ENCODE measurements at regions not wholly inside any gene's neighbourhood (a gene's known extent, or its start where the extent isn't known, plus 50 kb on each side); places are given as distances from the start of the nearest gene placed in this dataset.
A peak's percentile ranks its signal among the peaks of the same experiment; 100 is the strongest.

DNA sequence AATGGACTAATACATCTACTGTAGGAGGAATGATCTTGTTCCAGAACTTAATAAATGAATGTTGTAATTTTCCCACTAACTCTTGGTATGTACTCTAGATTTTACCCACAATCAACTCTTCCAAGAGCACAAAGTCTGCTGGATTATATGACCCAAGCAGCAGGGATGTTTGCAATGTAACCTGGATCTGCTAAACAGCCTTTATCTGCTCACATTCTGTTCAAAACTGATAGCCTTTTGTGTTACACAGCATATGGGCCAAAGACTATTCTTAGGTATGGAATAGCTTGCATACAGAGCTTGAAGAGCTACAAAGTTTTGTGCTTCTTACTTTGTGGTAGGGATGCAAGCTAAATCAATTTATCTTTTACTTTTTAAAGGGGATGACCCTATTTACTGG, 213.7 kb upstream of the DCN start:
- DNase-seq (ENCODE audit: low read depth), result no peak

DNA sequence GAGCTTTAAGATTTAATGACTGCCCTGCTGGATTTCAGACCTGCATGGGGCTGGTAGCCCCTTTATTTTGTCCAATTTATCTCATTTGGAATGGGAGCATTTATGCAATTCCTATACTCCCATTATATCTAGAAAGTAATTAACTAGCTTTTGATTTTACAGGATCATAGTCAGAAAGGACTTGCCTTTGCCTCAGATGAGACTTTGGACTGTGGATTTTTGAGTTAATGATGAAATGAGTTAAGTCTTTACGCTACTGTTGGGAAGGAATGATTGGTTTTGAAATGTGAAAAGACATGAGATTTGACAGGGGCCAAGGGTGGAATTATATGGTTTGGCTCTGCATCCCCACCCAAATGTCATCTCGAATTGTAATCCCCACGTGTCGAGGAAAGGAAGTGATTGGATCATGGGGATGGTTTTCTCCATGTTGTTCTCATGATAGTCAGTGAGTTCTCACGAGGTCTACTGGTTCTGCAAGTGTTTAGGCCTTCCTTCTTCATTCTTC, 213.1 kb upstream of the DCN start:
- no peak for DNase-seq (ENCODE audit: low read depth)

DNA sequence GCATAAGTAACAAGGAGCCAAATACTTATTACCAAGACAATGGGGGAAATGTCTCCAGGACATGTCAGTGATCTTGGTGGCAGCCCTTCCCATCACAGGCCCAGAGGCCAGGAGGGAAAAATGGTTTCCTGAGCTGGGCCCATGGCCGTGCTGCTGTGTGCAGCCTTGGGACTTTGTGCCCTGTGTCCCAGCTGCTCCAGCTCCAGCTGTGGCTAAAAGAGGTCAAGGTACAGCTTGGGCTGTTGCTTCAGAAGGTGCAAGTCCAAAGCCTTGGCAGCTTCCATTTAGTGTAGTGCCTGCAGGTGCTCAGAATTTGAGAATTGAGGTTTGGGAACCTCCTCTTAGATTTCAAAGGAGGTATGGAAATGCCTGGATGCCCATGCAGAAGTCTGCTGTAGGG, 212.3 kb upstream of the DCN start:
- DNase-seq (ENCODE audit: low read depth), result no peak

DNA sequence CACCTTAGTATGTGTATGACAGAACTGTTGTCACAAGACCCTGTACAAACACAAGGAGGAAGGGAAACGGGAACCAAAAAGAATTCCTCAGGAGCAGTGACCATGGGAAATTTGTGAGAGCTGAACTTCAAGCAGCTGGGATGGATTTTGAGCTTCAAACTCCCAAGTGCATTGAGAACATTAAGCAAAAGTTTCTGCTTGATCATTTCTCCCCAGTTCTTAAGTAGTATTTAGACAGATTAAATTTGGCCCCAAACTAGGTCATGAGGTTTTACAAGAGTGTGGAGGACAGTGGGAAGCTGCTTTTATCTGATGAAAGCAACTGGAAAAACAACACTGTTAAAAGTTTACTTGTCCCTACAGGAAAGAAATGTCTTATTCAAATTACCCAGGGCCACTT, 206.0 kb upstream of the DCN start:
- no peak for DNase-seq (ENCODE audit: low read depth)

DNA sequence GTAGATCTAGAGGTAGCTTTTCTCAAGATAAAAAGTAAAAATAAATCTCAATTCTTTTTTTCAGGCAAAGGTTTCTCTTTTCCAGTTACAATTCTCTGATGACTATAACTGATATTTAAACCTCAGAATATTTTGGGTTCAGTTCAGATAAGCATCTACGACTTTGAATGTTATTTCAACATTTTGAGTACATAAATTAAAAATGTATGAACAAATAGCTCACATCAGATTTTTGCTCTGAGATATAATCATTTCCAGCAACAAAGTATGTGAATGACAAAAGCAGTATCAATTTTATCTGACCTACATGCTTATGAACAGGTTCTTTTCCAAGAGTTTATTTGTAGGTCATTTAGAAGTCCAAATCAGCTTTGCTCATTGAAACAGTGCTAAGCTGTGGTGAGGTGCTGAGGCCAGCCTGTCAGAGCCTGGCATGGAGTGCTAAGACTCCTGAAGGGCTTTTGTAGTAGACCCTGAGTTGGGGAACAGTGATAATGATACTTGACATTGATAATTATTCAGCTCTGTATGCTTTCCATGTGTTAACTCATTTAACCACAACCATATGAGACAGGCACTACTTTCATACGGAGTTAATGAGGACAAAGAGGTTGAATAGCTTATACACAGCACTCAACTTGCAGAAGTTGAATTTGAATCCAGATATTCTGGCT, 205.0 kb upstream of the DCN start:
- DNase-seq (ENCODE audit: low read depth), result no peak

DNA sequence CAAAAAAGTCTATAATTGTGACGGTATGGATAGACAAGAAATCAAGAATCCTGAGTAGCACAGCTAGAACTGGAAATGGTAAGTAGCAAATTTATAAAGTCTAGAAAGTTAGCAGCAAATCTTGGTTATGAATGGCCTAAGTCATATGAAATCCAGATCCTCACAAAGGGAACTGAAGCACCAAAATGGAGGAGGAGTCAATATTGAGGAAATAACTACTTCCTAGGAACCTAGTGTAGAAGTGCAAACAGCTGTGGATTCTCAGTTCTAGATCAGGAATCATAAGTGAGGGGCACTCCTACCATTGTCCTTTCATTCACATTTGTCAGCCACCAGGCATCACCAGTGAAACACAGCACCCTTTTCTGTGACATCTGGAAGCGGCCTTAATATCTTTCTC, 202.2 kb upstream of the DCN start:
- DNase-seq (ENCODE audit: low read depth), result no peak

DNA sequence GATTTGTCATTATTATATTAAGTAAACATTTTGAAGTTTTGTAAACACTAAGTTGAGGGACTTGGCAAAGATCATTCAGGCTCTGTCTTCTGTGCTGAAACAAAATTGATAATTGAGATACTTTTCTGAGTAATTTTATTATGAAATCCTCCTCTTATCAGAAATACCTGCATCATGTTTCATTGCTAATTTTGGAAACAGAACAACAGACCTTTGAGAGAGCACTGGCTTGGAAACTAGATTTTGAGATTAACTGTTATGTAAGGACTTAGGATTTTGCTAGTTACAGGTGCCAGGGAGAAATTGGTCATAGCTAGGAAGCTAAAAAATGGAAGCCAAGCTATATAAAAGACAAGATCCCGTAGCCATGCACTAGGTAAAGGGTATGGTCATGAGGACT, 201.7 kb upstream of the DCN start:
- no peak for DNase-seq (ENCODE audit: low read depth)

DNA sequence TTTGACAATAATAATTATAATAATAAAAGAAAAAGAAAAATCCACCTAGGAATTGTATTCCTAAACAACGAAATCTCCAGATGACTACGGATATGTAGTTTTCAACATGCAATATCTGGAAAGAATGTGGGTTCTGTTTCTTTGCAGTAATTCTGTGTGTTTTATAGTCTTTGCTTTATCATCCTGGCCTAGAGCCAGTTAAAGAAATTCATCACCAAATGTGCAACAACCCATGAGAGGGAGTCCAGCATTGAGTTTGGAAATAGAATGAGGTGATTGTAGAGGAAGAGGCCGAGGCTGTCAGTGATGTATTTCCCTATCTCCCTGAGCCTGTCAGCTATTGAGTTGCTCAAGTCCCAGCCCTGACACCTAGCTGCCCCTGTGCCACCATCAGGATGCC, 200.5 kb upstream of the DCN start:
- no peak for DNase-seq (ENCODE audit: low read depth)

DNA sequence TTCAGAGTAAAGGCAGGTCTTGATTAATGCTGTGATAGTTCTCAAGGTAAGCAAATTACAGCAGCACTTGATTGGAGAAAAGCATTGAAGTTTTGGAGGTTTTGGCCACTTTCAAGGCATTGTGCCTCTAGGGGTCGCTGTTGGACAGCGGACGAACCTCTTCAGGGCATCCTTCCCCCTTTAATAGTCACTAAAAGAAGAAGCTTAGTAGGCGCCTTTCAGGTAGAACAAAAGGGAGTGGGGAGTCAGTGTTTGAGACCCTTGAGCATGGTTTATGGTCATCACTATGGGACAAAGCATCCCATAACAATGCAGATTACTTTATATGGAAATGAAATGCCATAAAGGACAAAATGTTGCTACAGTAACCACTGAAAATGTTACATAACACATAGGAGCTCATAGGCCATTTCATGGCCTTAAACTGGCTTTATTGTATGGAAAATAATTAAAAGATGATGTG, 199.5 kb upstream of the DCN start:
- DNase-seq (ENCODE audit: low read depth), result peak; percentile 69

DNA sequence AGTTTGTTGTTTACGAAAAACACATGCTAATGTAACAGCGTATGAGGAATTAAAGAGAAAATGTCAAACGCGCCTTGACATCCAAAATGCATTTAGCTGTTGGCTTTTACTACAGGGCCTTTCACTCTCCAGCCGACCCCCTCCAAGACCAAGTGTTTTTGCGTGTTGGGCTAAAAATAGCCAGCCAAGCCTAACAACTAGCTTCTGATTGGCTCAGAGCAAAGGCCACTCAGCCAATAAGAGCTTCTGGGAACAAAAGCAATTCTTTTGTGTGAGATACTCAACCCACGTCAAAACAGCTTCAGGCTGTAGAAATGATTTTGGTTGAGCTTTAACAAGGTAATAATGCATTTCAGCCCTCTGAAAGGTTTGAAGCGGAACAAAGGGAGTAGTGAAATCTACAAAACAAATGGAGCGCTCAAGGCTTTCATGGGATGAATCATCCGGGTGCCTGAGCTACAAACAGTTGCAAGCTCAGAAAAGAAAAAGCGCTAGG, 198.7 kb upstream of the DCN start:
- peak; percentile 74 for DNase-seq (ENCODE audit: low read depth)

DNA sequence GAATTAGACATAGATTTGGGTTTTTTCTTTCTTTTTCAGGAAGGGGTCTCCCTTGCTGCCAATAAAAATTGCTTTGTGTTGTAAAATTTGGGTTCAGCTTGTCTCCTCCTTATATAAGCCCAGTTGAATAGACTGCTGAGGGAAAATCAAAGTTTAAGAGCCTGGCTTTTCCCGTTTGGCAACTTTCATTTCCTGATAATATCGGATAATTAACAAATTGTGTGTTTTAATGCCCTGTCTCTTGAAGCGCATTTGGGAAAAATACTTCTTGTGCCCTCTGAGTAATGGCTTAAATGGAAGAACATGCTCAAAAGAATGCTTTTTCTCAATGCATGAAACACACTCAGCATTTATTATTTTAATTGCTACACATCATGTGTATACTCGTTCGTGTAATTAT, 198.0 kb upstream of the DCN start:
- DNase-seq (ENCODE audit: low read depth), result no peak

DNA sequence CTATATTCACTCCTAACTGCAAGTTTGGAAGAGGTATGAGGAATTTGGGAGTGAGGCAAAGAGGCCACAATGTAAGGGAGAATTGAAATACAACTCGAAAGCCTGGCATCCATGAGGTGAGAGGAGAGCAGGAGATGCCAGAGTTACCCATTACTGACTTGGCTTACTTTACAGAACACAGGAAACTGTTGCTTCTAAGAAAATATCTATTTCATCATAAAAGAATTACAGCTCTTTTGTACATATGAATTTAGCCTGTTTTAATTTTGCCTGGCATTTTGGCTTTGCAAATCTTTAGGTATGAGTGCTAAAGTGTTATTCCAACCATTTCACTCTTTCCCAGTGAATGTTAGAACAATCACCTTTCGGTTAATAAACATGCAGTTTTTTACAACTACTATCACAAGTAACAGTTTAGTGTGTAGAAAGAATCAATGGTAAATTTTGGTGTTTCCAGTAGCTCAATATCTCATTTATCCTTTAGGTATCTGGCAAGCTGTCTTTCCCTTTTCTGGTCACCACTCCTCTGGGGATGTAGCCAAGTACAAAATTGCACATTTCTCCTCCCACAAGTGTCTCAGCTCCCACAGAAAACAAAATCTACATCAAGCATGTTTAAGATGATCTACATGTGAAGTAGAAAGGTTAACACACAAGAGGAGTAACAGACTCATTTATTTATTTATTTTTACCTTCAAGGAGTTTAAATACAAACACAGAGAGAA, 196.6 kb upstream of the DCN start:
- no peak for DNase-seq (ENCODE audit: low read depth)

DNA sequence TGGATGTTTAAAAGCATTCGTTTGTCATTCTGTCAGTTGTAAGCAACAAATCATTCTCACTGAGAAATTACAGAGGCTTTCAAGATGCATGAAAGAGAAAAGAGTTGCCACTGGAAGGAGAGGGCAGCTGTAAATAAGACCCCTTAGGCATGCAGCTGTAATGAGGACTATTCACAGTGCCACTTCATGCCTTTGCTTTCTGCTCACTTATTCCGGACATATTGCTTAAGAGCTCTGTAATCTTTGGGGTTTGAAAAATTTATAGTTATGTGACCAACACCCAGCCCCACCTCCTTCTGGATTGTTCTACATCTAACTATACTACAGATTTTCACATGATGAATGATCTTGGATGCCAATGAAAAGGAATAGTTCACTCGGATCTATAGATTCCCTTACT, 194.8 kb upstream of the DCN start:
- no peak for DNase-seq (ENCODE audit: low read depth)

DNA sequence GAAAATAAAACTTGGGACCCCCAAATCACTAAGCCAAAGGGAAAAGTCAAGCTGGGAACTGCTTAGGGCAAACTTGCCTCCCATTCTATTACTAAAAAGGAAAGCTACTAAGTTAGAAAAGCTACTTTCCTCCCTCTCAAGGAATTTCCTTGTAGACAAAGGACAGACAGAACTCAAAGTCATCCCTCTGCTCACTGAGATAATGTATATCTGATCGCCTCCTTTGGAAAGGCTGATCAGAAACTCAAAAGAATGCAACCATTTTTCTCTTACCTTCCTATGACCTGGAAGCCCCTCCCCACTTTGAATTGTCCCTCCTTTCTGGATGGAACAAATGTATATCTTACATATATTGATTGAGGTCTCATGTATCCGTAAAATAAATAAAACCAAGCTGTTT, 190.5 kb upstream of the DCN start:
- no peak for DNase-seq (ENCODE audit: low read depth)

DNA sequence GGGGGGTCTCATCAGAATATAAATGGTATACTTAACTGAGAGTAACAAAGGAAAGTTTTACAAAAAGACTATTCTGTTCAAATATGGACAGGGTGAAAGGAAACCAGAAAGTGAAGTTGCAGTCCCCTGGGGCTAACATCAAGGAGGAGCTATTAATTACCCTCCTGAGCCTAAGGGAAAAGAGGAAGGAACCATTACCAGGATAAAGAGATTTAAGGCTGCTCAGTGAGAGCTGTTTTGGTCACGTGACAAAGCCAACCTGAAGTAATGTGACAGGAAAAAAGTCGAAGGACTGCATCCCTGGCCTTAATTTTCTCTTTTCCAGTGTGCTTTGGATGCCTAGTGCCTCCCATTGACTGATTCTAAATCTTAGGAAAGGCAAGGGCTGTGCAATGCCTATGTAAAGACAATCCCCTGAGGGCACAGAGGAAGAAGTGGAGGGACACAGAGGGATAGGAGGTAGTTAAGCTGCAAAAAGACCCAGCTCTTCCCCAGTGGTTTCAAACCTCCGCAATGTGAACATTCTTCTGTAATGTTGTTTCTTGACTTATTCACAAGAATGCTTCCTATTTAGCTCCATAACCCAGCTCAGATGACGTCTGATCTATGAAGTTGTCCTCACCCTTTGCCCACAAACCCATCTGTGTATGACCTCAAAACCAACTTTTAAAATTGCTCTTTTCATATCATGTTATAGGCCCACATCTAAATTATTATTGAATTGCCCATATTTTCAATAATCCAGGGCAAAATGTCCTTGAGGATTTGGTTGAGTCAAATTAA, 187.7 kb upstream of the DCN start:
- DNase-seq (ENCODE audit: low read depth), result no peak

DNA sequence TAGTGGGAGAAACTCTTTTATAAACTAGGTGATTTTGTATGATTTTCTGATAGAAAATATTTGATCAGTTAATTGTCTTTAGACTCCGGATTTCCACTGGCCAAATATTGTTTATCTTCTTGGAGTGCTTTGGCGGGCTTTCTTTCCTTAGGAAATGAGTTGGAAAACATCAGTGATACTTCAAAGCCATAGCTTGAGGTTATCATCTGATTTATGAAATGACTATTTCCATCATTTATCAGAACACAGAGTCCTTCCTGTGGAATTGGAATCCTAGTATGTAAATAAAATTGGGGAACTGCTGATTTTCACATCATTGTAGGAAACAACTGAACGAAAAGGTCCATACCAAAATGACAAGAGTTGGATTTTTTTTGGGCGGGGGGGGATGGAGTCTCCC, 186.0 kb upstream of the DCN start:
- no peak for DNase-seq (ENCODE audit: low read depth)

DNA sequence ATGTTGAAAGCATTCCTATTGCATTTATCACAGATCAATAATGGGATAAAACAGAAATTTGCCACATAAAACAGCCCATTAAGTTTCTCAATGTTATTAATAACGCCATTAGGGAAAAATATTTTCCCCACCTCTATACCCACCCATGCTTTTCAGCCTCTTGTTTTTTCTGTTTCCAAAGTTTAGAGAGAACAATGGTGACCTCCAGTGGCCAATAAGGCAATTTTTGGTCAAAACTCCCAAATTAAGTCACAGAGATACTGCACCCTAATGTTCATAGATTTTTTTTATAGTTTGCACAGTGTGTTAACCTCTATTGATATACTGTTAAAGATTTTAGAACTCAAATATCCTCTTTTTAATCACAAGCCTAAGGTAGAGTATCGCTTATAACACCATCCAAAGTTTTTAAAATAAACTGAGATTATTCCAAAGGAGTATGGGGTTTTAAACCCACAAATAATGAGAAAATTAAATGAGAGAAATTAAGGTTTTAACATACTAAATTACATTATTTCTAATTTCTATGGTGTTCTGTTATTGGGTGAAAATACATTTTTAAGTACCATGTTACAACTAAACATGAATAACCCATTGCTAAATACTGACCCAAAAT, 184.7 kb upstream of the DCN start:
- DNase-seq (ENCODE audit: low read depth), result peak; percentile 23

DNA sequence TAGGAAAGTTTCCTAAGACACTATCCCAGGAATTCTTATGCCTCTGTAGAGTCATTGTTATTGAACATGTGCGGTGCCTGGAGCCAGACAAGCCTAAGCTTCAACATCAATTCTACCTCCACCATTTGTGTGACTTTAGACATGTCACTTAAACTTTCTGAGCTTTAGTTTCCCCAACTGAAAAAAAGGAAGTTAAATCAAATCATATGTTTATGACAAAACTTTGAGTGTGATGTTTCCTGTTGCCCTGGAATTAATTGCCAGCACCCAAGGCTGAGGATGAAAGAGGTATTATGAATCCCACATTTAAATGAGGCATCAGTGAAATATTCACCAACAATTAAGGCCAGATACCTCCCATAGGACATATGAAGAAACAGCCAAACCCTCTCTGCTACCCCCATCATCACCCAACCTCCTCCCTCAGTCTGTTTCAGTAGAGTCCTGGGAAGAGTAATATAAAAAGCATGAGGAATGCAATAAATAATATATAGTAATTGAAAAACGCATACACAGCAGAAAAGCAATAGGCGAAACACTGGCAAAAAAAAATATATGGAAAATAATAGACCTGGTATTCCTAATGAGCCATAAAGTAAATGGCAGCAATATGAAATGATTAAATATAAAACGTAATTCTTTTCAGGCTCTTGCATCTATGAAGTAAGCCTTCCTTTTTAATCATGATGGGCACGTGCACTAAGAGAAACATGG, 182.0 kb upstream of the DCN start:
- DNase-seq (ENCODE audit: low read depth), result no peak

DNA sequence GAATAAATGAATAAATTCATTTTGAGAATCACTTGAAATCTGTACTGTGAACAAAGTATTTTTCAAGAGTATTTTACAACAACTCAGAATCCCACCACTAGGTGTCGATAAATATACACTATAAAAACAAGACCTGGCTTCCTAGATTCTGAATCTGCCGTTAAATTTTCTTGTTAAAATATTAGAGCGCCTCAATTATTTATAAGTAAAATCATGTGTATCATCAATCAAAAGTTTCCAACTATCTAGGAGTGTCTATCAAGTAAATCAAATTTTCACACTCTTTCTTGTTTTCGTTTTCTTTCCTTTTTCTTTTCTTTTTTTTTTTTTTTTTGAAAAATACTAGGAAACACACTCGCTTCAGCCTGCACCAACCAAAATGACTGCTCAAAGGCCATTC, 179.2 kb upstream of the DCN start:
- peak; percentile 45 for DNase-seq (ENCODE audit: low read depth)

DNA sequence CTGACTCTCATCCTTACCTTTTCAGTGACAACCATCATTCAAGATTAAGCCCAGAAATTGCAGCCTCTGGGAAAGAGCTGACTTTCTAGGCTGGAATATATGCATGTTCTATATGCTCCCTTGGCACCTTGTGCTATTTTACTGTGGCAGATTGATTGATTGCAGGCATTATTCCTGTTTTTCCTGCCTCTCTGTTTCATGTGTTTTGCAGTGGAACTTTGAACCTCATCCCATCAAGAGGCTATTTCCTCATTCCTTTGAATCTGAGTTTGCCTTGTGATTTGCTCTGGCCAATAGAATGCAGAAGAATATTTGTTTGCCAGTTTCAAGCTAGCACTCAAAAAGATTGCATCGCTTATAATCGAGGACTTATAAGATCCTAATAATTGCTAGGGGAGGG, 174.8 kb upstream of the DCN start:
- no peak for DNase-seq (ENCODE audit: low read depth)

DNA sequence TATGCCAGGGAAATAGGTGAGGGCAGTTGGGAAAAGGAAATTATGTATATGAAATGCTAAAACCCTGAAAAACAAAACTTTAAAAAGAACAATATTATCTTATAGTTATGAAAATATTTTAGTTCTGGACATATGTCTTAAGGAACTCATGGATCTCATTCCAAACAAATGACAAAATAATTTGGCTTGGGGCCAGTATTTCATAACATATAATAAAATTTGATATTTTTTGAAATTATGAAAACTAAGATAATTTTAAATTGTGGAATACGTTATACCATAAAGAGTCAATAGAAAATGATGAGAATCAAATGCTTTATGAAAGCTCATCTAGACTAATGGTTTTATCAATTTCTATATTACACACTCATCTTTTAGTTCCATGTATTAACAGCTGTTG, 173.8 kb upstream of the DCN start:
- no peak for DNase-seq (ENCODE audit: low read depth)
